HCT116 (cell line): ENCODE measurements at regions not wholly inside any gene's neighbourhood (a gene's known extent, or its start where the extent isn't known, plus 50 kb on each side); places are given as distances from the start of the nearest gene placed in this dataset.

ENCODE experiments used
- ATAC-seq: fragments of 200-7000 bp; cut with Tn5 transposase; 2 replicates; pipeline ENCODE4 v1.9.1; 2020; ENCODE audit warnings: mild to moderate bottlenecking, moderate library complexity
- BruUV-seq: library from RNA; stranded (reverse); fragments of 400-500 nt; replicated peaks from 2 replicates; lab custom pipeline; 2021; lab: Mats Ljungman, UMichigan
- CTCF ChIA-PET: fragments of 300-600 bp; sonication (Branson Sonifier 250); formaldehyde crosslinking; loops from one replicate; lab custom pipeline; 2021; ENCODE audit warnings: antibody characterized with exemption; lab: Charles Lee
- POLR2A ChIA-PET: fragments of 300-600, 350-600 bp; sonication (Branson Sonifier 250); formaldehyde crosslinking; loops from one replicate; lab custom pipeline; 2021; ENCODE audit warnings: antibody characterized with exemption; lab: Charles Lee
- RAD21 ChIA-PET, 2 experiments: fragments of 300-600 bp; sonication (Branson Sonifier 250); formaldehyde crosslinking; loops; one replicate each; lab custom pipeline; 2023; ENCODE audit warnings: low total read pairs in 2 of 2; ENCODE audit not compliant: uncharacterized antibody in 2 of 2, unreplicated experiment in 2 of 2, low non-redundant PET in 1 of 2; lab: Charles Lee
- DNase-seq: peaks from one replicate; pipeline ENCODE4 v3.0.0-alpha.2; 2010; ENCODE audit warnings: low read depth, low spot score
- H2AFZ ChIP-seq: fragments of 200-600 bp; shearing (Covaris generic), sonication (generic); 2 replicates; pipeline ENCODE4 v1.6.1; 2017; ENCODE audit warnings: low read depth, mixed run types, mixed read lengths, antibody characterized with exemption, low read length; ENCODE audit not compliant: poor library complexity, severe bottlenecking
- H3K27ac ChIP-seq: 2 replicates; pipeline ENCODE4 v1.5.1; 2012; ENCODE audit warnings: low read depth, low read length
- H3K27me3 ChIP-seq: fragments of 200-600 bp; sonication (generic); 2 replicates; pipeline ENCODE4 v1.6.1; 2016; ENCODE audit warnings: mixed run types, low read length, mixed read lengths; ENCODE audit not compliant: insufficient read depth
- H3K36me3 ChIP-seq, 2 experiments: fragments of 200-500 bp in 1 of 2; fragments of 200-600 bp in 1 of 2; sonication (Bioruptor generic) in 1 of 2; sonication (generic) in 1 of 2; 2 replicates each; pipeline versions ENCODE4 v1.5.1 to v1.6.1; 2014 to 2016; ENCODE audit warnings: low read length in 2 of 2, inconsistent platforms in 1 of 2, mixed read lengths in 1 of 2, mixed run types in 1 of 2; ENCODE audit not compliant: insufficient read depth in 2 of 2, control insufficient read depth in 1 of 2
- H3K4me1 ChIP-seq, 2 experiments: fragments of 200-600 bp in 1 of 2; sonication (generic) in 1 of 2; 2 replicates each; pipeline versions ENCODE4 v1.5.1 to v1.6.1; 2012 to 2017; ENCODE audit warnings: low read length in 2 of 2, inconsistent platforms in 1 of 2, mild to moderate bottlenecking in 1 of 2, mixed read lengths in 1 of 2, mixed run types in 1 of 2, moderate library complexity in 1 of 2; ENCODE audit not compliant: insufficient read depth in 2 of 2, control insufficient read depth in 1 of 2
- H3K4me2 ChIP-seq: fragments of 200-600 bp; sonication (generic); 2 replicates; pipeline ENCODE4 v1.6.1; 2017; ENCODE audit warnings: mixed run types, low read length, mixed read lengths
- H3K4me3 ChIP-seq, 2 experiments: fragments of 200-600 bp in 1 of 2; sonication (generic) in 1 of 2; replicated peaks in 1 of 2; 2 replicates each; pipeline ENCODE4 v1.5.1; 2011 to 2016; ENCODE audit warnings: low read length in 2 of 2, control low read depth in 1 of 2, low read depth in 1 of 2, mild to moderate bottlenecking in 1 of 2, mixed read lengths in 1 of 2, mixed run types in 1 of 2
- H3K79me2 ChIP-seq: fragments of 200-600 bp; sonication (generic); 2 replicates; pipeline ENCODE4 v1.6.1; 2017; ENCODE audit warnings: mild to moderate bottlenecking, mixed run types, low read length, moderate library complexity, mixed read lengths; ENCODE audit not compliant: insufficient read depth
- H3K9ac ChIP-seq: fragments of 200-600 bp; sonication (generic); 2 replicates; pipeline ENCODE4 v1.6.1; 2016; ENCODE audit warnings: low read length, mixed read lengths
- H3K9me2 ChIP-seq: fragments of 200-600 bp; sonication (generic), shearing (Covaris generic); 2 replicates; pipeline ENCODE4 v1.6.1; 2017; ENCODE audit warnings: mixed run types, mild to moderate bottlenecking, moderate library complexity; ENCODE audit not compliant: insufficient read depth
- H3K9me3 ChIP-seq, 2 experiments: fragments of 200-500 bp in 1 of 2; fragments of 200-600 bp in 1 of 2; sonication (Bioruptor generic) in 1 of 2; sonication (generic) in 1 of 2; 2 replicates each; pipeline ENCODE4 v1.6.1; 2014 to 2017; ENCODE audit warnings: low read length in 2 of 2, mixed read lengths in 2 of 2, inconsistent platforms in 1 of 2, low read depth in 1 of 2, mild to moderate bottlenecking in 1 of 2, mixed run types in 1 of 2, moderate library complexity in 1 of 2; ENCODE audit not compliant: control insufficient read depth in 1 of 2, insufficient read depth in 1 of 2
- H4K20me1 ChIP-seq: fragments of 200-600 bp; sonication (generic), shearing (Covaris generic); 2 replicates; pipeline ENCODE4 v1.6.1; 2017; ENCODE audit warnings: mixed run types, mild to moderate bottlenecking, moderate library complexity; ENCODE audit not compliant: insufficient read depth
- CBX3 ChIP-seq: IDR thresholded peaks from 2 replicates; pipeline ENCODE4 v1.6.1; 2012; ENCODE audit warnings: low read depth
- CEBPB ChIP-seq: IDR thresholded peaks from 2 replicates; pipeline ENCODE4 v1.6.1; 2012; ENCODE audit warnings: low read depth
- ELF1 ChIP-seq: IDR thresholded peaks from 2 replicates; pipeline ENCODE4 v1.6.1; 2012; ENCODE audit warnings: low read depth, borderline replicate concordance
- EZH2phosphoT487 ChIP-seq: fragments of 200-600 bp; IDR thresholded peaks from 2 replicates; pipeline ENCODE4 v1.6.1; 2018; ENCODE audit warnings: antibody characterized with exemption, borderline replicate concordance
- RAD21 ChIP-seq: IDR thresholded peaks from 2 replicates; pipeline ENCODE4 v1.6.1; 2012; ENCODE audit warnings: low read depth, mild to moderate bottlenecking
- REST ChIP-seq: IDR thresholded peaks from 2 replicates; pipeline ENCODE4 v1.6.1; 2012; ENCODE audit warnings: low read depth
- SIN3A ChIP-seq: IDR thresholded peaks from 2 replicates; pipeline ENCODE4 v1.6.1; 2012; ENCODE audit warnings: low read depth
- SRF ChIP-seq: IDR thresholded peaks from 2 replicates; pipeline ENCODE4 v1.6.1; 2012; ENCODE audit warnings: low read depth
- TCF7L2 ChIP-seq: IDR thresholded peaks from 2 replicates; pipeline ENCODE4 v1.7.0; 2011; ENCODE audit warnings: borderline replicate concordance, inconsistent platforms; ENCODE audit not compliant: insufficient read depth, insufficient read length; ENCODE audit errors: extremely low read depth
- ZFX ChIP-seq: fragments of 450-650 bp; IDR thresholded peaks from 2 replicates; pipeline ENCODE4 v1.6.1; 2017
- ZNF274 ChIP-seq: fragments of 200-500 bp; sonication (Bioruptor generic); IDR thresholded peaks from 2 replicates; pipeline ENCODE4 v1.6.1; 2014; ENCODE audit warnings: mild to moderate bottlenecking, low read depth, low read length, inconsistent platforms
- intact Hi-C: fragments of 100-400 bp; cut with micrococcal nuclease; formaldehyde crosslinking; loops from 2 replicates; pipeline ENCODE4 v1.10.0; 2022

- TF ChIP-seq TCF7L2, result no peak
- TF ChIP-seq CBX3, result no peak
- no peak for TF ChIP-seq ELF1
- TF ChIP-seq ZFX, result no peak
- TF ChIP-seq REST, result no peak
- TF ChIP-seq ZNF274, result no peak
- no peak for TF ChIP-seq EZH2phosphoT487
- no peak for TF ChIP-seq SRF
- TF ChIP-seq RAD21, result no peak
Observed at GRCh38 chr10:65219444-65219843, 1698.2 kb downstream of the REEP3 start (continued).

- Histone ChIP-seq H3K27ac (no peak overlapping the region), H3K79me2 (no peaks in the 10 kb centered on the region), H3K4me3 (no peak overlapping the region), H3K9me2 (no peaks in the 10 kb centered on the region), H4K20me1 (no peaks in the 10 kb centered on the region), H3K4me1 (no peaks in the 10 kb centered on the region), H3K27me3 (no peaks in the 10 kb centered on the region), H2AFZ (no peak overlapping the region), H3K9ac (no peak overlapping the region), H3K36me3 (no peaks in the 10 kb centered on the region), H3K4me2 (no peak overlapping the region), H3K9me3 (no peaks in the 10 kb centered on the region)
- TF ChIP-seq CEBPB (no peak), TCF7L2 (no peak), SIN3A (no peak), REST (no peak)
- intact Hi-C loops, result no loop called here
- BruUV-seq, result no TSS peak
- ChIA-PET POLR2A (no interaction called here), RAD21 (interaction anchor here in 1 of 2 experiments (0.7 kb wide), 1 partner anchor 1537 kb away, joined by 3 read pairs; no protein-coding TSS in a partner anchor), CTCF (no interaction called here)
- ATAC-seq (no peak), DNase-seq (no peak)
Observed at GRCh38 chr10:65231148-65231547, 1694.7 kb upstream of the LRRTM3 start.
